Liver (tissue), 3 donors: ENCODE measurements at regions not wholly inside any gene's neighbourhood (a gene's known extent, or its start where the extent isn't known, plus 50 kb on each side); places are given as distances from the start of the nearest gene placed in this dataset.

Source experiments
- ATF3 ChIP-seq: IDR thresholded peaks from 2 replicates; pipeline ENCODE4 v1.6.1; 2016; ENCODE audit warnings: antibody characterized with exemption
- CTCF ChIP-seq: fragments of 150-350 bp; IDR thresholded peaks from 2 replicates; pipeline ENCODE4 v1.5.1; 2017; ENCODE audit warnings: improper control_type of control experiment, low read depth, low read length; ENCODE audit not compliant: missing input control
- EGR1 ChIP-seq, 2 donors: IDR thresholded peaks; 2 replicates each; pipeline ENCODE4 v1.6.1; 2016 to 2018; ENCODE audit warnings: antibody characterized with exemption in 2 of 2, low read depth in 2 of 2
- FOXA1 ChIP-seq: IDR thresholded peaks from 2 replicates; pipeline ENCODE4 v1.6.1; 2016; ENCODE audit warnings: antibody characterized with exemption
- JUND ChIP-seq, 2 donors: IDR thresholded peaks; 2 replicates each; pipeline ENCODE4 v1.6.1; 2016; ENCODE audit warnings: antibody characterized with exemption in 2 of 2
- MAX ChIP-seq: IDR thresholded peaks from 2 replicates; pipeline ENCODE4 v1.6.1; 2016; ENCODE audit warnings: antibody characterized with exemption
- NR2F2 ChIP-seq: IDR thresholded peaks from 2 replicates; pipeline ENCODE4 v1.6.1; 2016; ENCODE audit warnings: antibody characterized with exemption
- RAD21 ChIP-seq, 2 donors: IDR thresholded peaks; 2 replicates each; pipeline ENCODE4 v1.6.1; 2016; ENCODE audit warnings: antibody characterized with exemption in 2 of 2, mild to moderate bottlenecking in 2 of 2
- REST ChIP-seq: IDR thresholded peaks from 2 replicates; pipeline ENCODE4 v1.6.1; 2016; ENCODE audit warnings: antibody characterized with exemption, mild to moderate bottlenecking
- RXRA ChIP-seq, 2 donors: IDR thresholded peaks; 2 replicates each; pipeline ENCODE4 v1.6.1; 2017 to 2018; ENCODE audit warnings: antibody characterized with exemption in 2 of 2, mild to moderate bottlenecking in 1 of 2
- TAF1 ChIP-seq: conservative IDR thresholded peaks from 2 replicates; pipeline ENCODE4 v1.6.1; 2016; ENCODE audit warnings: antibody characterized with exemption, mild to moderate bottlenecking
- ZBTB33 ChIP-seq: IDR thresholded peaks from 2 replicates; pipeline ENCODE4 v1.6.1; 2016; ENCODE audit warnings: antibody characterized with exemption
- donor health status: healthy.
- donor health status: healthy.

GRCh38 chr18:27712066-27712465, 464.9 kb downstream of the CDH2 start:
- no peak for TF ChIP-seq TAF1
- TF ChIP-seq CTCF = no peak
- no peak for TF ChIP-seq MAX
- no peak for TF ChIP-seq JUND (IDR thresholded peaks at IDR 0.05)
- TF ChIP-seq ZBTB33 = no peak
- no peak for TF ChIP-seq NR2F2
- no peak for TF ChIP-seq REST
- TF ChIP-seq ATF3 = no peak
- TF ChIP-seq RAD21 (IDR thresholded peaks at IDR 0.05) = no peak
- TF ChIP-seq EGR1 (IDR thresholded peaks at IDR 0.05; ENCODE audit: low read depth in 2 of 2) = no peak
- no peak for TF ChIP-seq RXRA (IDR thresholded peaks at IDR 0.05)
- no peak for TF ChIP-seq FOXA1
